ENCODE measurements at regions not wholly inside any gene's neighbourhood (a gene's known extent, or its start where the extent isn't known, plus 50 kb on each side); places are given as distances from the start of the nearest gene placed in this dataset.

DNA sequence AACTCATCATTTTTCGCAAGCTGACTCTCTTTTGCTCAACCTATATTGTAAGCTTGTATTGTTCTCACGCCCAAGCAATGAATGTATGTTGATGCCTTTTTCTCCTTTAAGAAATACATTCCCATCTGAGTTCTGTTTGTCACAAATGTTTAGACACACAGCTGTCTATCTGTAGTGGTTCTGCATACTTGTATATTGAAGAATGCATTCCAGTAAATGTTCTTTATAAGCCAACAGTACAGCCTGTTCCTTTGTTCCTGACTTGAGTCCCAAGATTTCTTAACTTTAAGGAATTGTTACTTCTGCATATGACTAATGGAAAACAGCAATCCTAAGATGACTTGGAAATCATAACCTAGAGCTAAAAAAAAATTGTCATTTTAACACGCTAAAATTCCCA, 849.1 kb upstream of the POU3F3 start:
- ATAC-seq (no peak), FAIRE-seq (no peak), DNase-seq (ENCODE audit: low read depth in 1 of 2, low spot score in 1 of 2) (no peak)
- TF ChIP-seq HOXA7 (CRISPR knock-in tag; IDR thresholded peaks at IDR 0.05): no peak
- TF ChIP-seq TFCP2L1 (CRISPR knock-in tag; IDR thresholded peaks at IDR 0.05): no peak
- no peak for TF ChIP-seq SREBF2 (IDR thresholded peaks at IDR 0.05)
- TF ChIP-seq HEYL (CRISPR knock-in tag; IDR thresholded peaks at IDR 0.05): no peak
- no peak for TF ChIP-seq HOXB5 (CRISPR knock-in tag; IDR thresholded peaks at IDR 0.05)
- TF ChIP-seq TP53 (CRISPR knock-in tag; IDR thresholded peaks at IDR 0.05): no peak
- TF ChIP-seq, protein P1, sequence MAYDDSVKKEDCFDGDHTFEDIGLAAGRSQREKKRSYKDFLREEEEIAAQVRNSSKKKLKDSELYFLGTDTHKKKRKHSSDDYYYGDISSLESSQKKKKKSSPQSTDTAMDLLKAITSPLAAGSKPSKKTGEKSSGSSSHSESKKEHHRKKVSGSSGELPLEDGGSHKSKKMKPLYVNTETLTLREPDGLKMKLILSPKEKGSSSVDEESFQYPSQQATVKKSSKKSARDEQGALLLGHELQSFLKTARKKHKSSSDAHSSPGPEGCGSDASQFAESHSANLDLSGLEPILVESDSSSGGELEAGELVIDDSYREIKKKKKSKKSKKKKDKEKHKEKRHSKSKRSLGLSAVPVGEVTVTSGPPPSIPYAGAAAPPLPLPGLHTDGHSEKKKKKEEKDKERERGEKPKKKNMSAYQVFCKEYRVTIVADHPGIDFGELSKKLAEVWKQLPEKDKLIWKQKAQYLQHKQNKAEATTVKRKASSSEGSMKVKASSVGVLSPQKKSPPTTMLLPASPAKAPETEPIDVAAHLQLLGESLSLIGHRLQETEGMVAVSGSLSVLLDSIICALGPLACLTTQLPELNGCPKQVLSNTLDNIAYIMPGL (CRISPR knock-in tag; IDR thresholded peaks at IDR 0.05; ENCODE audit: borderline replicate concordance): no peak
- no peak for TF ChIP-seq GATA3 (IDR thresholded peaks at IDR 0.05; ENCODE audit: borderline replicate concordance)
- TF ChIP-seq CHD2 (IDR thresholded peaks at IDR 0.05; ENCODE audit: low read length, partially characterized antibody): no peak
- POLR2A ChIA-PET: no interaction called here
- H3K4me1 ChIP-seq: no peaks in the 10 kb centered on the region
- H3K4me2 ChIP-seq: no peak overlapping the region
- 38% methylated on average over 3 of the region's 3 CpGs for WGBS (ENCODE audit: missing lambda C conversion rate)
- no peak overlapping the region for H3K27ac ChIP-seq
- no peak overlapping the region for H3K4me3 ChIP-seq
- H3K9me3 ChIP-seq: no peaks in the 10 kb centered on the region
- CTCF ChIA-PET: no interaction called here

DNA sequence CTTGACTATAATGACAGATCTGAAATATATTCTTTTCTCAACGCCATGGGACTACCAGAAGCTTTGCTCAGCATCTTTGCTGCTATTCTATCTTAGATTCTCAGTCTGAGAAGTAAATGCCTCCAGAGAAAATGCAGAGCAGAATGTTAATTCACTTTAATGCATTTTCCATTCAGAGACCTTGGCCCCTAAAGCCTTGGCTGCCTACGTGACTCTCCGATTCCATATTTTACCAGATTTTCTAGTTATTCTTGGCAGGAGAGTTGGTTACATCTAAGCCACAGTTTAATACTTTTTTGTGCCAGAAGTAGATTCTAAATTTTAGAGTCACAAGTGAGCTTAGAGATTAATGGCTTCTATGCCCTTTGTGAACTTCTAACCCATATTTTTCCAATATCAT, 837.1 kb upstream of the POU3F3 start:
- TF ChIP-seq ZNF302 (CRISPR knock-in tag; IDR thresholded peaks at IDR 0.05): no peak
- no peak for TF ChIP-seq RCOR1 (IDR thresholded peaks at IDR 0.05; ENCODE audit: low read depth, low read length)
- TF ChIP-seq SMC3 (IDR thresholded peaks at IDR 0.05): no peak
- no peak for TF ChIP-seq CBX2 (IDR thresholded peaks at IDR 0.05; ENCODE audit: borderline replicate concordance, low read depth)
- TF ChIP-seq RNF2 (IDR thresholded peaks at IDR 0.05; ENCODE audit: borderline replicate concordance, low read depth): no peak
- no peak for TF ChIP-seq BHLHE40 (IDR thresholded peaks at IDR 0.05; ENCODE audit: low read depth, low read length)
- TF ChIP-seq, protein P2, sequence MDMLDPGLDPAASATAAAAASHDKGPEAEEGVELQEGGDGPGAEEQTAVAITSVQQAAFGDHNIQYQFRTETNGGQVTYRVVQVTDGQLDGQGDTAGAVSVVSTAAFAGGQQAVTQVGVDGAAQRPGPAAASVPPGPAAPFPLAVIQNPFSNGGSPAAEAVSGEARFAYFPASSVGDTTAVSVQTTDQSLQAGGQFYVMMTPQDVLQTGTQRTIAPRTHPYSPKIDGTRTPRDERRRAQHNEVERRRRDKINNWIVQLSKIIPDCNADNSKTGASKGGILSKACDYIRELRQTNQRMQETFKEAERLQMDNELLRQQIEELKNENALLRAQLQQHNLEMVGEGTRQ (IDR thresholded peaks at IDR 0.05): no peak
- TF ChIP-seq CBX8 (IDR thresholded peaks at IDR 0.05): no peak
- TF ChIP-seq TFCP2L1 (CRISPR knock-in tag; IDR thresholded peaks at IDR 0.05): no peak
- no peak for TF ChIP-seq FOSB (CRISPR knock-in tag; IDR thresholded peaks at IDR 0.05)
- TF ChIP-seq CHD4 (IDR thresholded peaks at IDR 0.05; ENCODE audit: borderline replicate concordance): no peak
- TF ChIP-seq JUN (IDR thresholded peaks at IDR 0.05): no peak
- TF ChIP-seq, protein P3, sequence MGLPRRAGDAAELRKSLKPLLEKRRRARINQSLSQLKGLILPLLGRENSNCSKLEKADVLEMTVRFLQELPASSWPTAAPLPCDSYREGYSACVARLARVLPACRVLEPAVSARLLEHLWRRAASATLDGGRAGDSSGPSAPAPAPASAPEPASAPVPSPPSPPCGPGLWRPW (IDR thresholded peaks at IDR 0.05): no peak
- ChIA-PET POLR2A (no interaction called here), CTCF (no interaction called here)
- no peak for FAIRE-seq
- no peak overlapping the region for H3K4me2 ChIP-seq
- DNase-seq (ENCODE audit: low read depth in 1 of 2, low spot score in 1 of 2): no peak
- H3K4me1 ChIP-seq: no peaks in the 10 kb centered on the region
- ATAC-seq: no peak
- H3K27ac ChIP-seq: no peak overlapping the region
- WGBS (ENCODE audit: missing lambda C conversion rate): 39% methylated on average over 3 of the region's 3 CpGs
- H3K9me3 ChIP-seq: peaks cover 9% of the 10 kb centered on the region; the same call in 1 of the 3 replicates
- H3K4me3 ChIP-seq: no peak overlapping the region

DNA sequence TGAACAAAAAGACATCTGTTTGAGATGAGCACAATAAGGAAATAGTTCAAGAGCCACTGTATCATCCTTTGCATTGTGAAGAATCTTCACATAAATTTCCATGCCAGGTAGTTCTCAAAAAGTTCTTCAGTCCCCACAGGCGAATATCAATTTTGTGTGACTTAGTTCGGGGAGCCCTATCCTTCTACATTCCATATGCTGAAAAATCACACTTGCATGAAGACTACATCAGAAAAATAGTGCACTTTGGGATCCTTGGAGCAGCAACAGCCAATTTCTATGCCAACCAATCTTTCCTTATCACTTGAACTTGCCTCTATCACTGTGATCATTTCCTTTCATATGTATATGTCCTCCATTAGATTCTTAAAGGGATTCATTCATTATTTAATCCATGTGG, 830.6 kb upstream of the POU3F3 start:
- TF ChIP-seq FOSB (CRISPR knock-in tag; IDR thresholded peaks at IDR 0.05): no peak
- Histone ChIP-seq H3K4me1 (no peaks in the 10 kb centered on the region), H3K9me3 (no peaks in the 10 kb centered on the region), H3K4me3 (no peak overlapping the region), H3K27ac (no peak overlapping the region), H3K4me2 (no peak overlapping the region)
- DNase-seq (ENCODE audit: low read depth in 1 of 2, low spot score in 1 of 2): no peak
- 18% methylated on average over 2 of the region's 2 CpGs for WGBS (ENCODE audit: missing lambda C conversion rate)
- no peak for ATAC-seq
- ChIA-PET POLR2A (no interaction called here), CTCF (interaction anchor here (1.2 kb wide), 1 partner anchor 26 kb away, joined by 4 read pairs; no protein-coding TSS in a partner anchor)
- FAIRE-seq: no peak
